HFF-Myc (cell line): ENCODE measurements at regions not wholly inside any gene's neighbourhood (a gene's known extent, or its start where the extent isn't known, plus 50 kb on each side); places are given as distances from the start of the nearest gene placed in this dataset.

ENCODE experiments used
- DNase-seq: peaks from one replicate; pipeline ENCODE4 v3.0.0-alpha.2; 2011; ENCODE audit warnings: low read depth; ENCODE audit errors: extremely low read depth
- H3K4me3 ChIP-seq: replicated peaks from 2 replicates; pipeline ENCODE4 v1.5.1; 2011; ENCODE audit warnings: low read depth, mild to moderate bottlenecking, control low read depth, low read length
- CTCF ChIP-seq: IDR thresholded peaks from 2 replicates; pipeline ENCODE4 v1.5.1; 2012; ENCODE audit warnings: mild to moderate bottlenecking, low read depth, low read length, control low read depth; ENCODE audit errors: missing control alignments

DNA sequence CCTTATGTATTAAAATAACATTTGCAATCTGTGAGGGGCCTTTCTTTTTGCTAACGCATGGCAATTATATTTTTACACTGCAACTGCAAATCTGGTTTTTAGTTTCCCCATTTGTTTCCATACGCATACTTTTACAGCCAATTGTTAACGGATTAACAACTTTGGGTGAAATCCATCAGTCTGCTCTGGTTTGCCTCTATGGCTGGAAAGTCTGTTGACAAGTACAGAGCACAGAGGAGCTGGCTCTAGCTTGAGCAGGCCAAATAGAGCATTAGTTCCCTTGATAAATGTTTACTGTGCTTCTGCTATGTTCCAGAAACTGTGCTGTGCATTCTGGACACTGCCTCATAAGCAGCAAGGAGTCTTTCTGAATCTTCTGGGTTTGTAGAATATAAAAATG is 400.4 kb upstream of the KIF2A start:
- no peak for DNase-seq
- no peak overlapping the region for H3K4me3 ChIP-seq
- no peak for TF ChIP-seq CTCF

GRCh38 chr5:61906820-61907219 is 399.2 kb upstream of the KIF2A start:
- no peak for TF ChIP-seq CTCF
- no peak for DNase-seq
- no peak overlapping the region for H3K4me3 ChIP-seq

DNA sequence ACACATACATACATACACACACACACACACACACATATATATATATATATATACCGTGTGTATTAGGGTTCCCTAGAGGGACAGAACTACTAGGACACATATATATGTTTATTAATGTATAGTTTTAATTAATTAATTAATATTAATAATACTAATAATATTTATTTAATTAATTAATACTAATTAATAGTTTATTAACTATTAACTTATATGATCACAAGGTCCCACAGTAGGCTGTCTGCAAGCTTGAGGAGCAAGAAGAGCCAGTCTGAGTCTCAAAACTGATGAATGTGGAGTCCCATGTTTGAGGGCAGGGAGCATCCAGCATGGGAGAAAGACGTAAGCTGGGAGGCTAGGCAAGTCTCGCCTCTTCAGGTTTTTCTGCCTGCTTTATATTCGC is 398.0 kb upstream of the KIF2A start:
- TF ChIP-seq CTCF: no peak
- H3K4me3 ChIP-seq: no peak overlapping the region

DNA sequence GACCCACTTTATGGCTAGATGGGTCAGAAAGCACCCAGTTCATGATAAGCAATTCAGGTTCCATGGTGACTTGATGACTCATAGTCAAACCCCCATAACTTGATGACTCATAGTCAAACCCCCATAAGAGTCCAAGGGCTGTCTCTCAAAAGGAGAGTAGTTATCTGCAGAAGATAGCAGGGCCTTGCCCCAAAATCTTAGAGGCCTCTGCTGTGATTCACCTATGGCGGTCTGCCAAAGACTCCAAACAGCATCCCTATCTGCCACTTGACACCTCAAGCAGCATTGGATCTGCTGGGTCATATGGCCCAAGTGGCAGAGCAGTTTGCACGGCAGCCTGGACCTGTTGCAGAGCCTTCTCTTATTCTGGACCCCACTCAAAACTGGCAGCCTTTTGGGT is 395.2 kb upstream of the KIF2A start:
- H3K4me3 ChIP-seq: no peak overlapping the region
- no peak for TF ChIP-seq CTCF
- DNase-seq: no peak

More for the DNA sequence above, 398.0 kb upstream of the KIF2A start:
- no peak for DNase-seq

GRCh38 chr5:61912559-61912958 is 393.4 kb upstream of the KIF2A start:
- no peak overlapping the region for H3K4me3 ChIP-seq
- DNase-seq: no peak
- TF ChIP-seq CTCF: no peak

- TF ChIP-seq CTCF: no peak
- H3K4me3 ChIP-seq: no peak overlapping the region
- DNase-seq: no peak
Observed at GRCh38 chr5:61915646-61916045, 390.4 kb upstream of the KIF2A start.
